ENCODE measurements at regions not wholly inside any gene's neighbourhood (a gene's known extent, or its start where the extent isn't known, plus 50 kb on each side); places are given as distances from the start of the nearest gene placed in this dataset.

DNA sequence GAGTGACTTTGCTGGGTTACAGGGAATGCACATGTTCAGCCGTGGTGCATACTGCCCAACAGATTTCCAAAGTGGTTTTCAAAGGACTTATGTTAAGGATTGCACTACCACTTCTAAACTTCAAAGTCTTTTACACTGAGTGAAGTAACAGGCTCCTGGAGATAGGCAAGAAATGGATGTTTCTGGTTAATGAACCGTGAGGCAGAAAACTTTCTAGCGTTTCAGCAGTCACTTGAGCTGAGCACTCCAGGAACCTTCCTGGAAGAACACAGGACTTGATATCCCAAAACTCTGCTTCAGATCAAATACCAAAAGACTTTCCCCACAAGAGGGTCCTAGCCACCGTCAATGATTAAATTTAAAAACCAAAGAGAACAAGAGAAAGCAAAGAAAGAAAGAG, 74.3 kb upstream of the ATP1A1 start:
- no peak for DNase-seq

DNA sequence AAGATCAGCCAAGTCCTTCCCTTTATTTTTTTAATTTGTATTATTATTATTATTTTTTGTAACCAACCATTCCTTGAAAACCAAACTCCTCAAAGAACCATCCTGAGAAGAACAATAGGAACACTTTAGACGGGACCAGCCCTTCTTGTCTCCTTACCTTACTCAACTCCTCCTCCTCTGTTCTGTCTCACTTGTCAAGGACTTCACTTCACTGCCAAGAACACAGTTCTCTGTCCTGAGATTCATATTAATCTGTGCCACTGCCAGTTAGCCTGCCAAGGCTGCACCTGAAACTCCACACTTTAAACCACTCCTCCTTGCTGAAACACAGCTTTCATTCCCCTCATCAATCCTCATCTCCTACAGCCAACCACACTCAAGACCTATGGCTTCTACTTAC, 73.8 kb upstream of the ATP1A1 start:
- DNase-seq = no peak

DNA sequence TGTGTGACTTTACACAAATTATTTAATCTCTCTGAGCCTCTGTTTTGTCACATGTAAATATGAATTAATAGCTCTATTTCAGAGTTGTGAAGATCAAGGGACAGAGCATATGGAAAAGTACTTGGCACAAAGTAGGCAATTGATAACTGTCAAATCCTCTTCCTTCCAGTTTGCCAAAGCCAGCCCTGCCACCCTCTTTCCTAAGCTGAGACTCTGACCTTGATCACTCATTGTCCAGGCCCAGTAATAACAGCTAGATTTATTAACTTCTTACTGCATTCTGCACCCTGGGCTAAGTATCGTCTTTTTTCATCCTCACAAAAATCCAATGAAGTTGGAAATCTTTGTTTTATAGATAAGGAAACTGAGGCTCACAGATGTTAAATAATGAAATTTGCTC, 70.8 kb upstream of the ATP1A1 start:
- no peak for DNase-seq

DNA sequence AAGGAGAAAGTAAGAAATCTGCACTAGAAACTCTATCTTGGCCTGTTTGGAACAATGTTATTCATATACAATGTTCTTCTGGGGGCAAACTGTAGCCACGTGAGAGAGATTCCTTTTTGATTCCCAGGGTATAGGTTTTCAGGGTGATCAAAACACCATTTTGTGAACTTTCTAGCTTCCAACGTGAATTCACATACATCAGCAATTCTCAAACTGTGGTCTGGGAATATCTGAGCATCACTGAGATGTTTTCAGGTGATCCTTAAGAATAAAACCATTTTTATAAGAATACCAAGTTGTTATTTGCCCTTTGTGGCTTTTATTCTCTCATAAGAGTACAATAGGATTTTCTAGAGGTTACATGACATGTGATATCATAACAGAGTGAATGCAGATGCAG, 66.9 kb upstream of the ATP1A1 start:
- DNase-seq = no peak

DNA sequence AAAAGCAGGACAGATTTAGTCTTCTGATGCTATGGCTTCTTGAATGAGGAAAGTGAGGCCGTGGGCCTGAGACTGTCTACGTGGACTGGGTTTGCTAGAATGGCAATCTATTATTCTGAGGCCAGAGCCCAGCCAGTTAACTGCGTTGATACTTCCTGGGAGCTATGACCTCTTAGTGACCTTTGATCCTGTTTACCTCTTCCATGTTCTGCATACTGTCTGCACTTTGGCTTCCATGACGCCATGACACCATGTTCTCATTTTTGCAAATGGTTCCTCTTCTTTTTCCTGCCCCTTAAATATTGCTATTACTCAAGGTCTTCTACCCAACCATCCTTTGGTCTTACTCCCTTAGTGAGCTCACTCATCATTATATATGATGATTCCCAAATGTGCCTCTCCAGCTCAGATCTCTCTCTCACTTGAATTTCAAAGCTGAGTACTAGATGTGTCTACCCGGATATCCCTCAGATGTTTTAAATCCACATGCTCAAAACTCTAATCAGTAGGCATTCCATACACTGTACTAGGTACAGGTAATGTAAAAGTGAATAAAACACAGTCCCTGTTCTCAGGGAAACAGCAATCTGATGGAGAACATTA, 66.1 kb upstream of the ATP1A1 start:
- no peak for DNase-seq

DNA sequence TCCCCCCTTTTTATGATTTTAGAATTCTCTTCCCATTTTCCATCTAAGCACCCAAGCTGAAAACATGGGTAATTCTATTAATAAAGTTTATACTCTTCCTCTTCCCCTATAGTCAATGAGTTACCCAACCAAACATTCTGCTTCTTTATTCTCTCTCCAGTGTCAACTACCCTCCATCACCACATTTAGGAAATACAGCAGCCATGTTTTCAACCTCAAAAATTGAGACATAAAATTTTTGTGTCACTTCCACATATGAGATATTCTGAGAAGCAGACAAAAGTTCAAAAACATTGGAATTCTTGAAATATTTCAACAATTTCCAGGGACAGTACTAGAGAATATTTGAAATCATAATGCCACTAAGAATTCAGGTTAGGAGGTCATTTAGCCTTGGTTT, 64.8 kb upstream of the ATP1A1 start:
- DNase-seq = no peak

DNA sequence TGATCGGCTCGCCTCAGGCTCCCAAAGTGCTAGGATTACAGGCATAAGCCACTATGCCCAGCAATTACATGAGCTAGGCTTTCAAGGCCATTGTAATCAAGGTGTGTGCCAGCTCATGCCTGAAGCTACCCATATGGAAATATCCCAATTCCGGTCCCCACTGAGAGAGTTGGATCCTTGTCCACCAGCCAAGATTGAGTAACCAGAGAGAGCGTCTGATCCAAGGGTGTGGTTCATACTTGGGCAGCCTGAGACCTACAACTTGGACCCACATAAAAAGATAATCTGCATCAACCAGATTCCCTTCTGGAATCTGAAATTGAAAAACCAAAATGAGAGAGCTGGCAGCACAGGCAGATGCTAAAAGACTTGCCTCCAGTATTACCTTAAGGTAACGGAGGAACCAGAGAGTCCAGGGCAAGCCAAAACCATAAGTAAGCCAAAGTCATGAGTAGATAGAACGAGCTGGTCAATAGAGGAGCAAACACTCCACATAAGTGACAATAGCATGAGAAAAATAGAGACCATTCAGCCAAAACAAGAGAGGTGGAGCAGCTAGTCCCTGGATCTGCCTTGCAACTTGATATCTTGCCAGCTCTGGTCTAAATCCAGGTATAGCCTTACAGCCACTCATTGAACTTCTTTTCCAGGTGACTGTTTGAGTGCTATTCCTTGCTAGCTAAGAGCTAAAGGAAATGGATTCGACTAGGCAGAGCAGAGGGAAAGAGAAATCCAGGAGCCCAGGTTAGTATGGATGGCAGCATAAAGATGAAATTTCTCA, 63.8 kb upstream of the ATP1A1 start:
- no peak for DNase-seq

DNA sequence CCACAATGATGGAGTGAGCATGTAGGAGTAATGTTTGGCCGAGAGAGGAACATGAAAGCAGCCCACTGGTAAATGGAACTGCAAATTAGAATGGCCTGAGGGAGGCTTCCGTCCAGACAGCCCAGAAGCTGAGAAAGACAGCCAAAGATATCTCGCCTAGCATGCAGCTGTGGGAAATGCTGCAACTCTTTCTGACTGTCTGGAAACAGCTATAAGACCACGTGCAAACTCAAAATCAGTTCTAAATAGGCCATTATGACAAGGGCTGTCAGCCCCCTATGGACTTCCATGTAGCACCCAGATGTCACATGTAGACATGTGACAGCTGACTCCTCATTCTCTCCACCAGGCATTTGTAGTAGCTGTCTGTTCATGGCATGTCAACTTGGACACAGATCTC, 62.9 kb upstream of the ATP1A1 start:
- no peak for DNase-seq

DNA sequence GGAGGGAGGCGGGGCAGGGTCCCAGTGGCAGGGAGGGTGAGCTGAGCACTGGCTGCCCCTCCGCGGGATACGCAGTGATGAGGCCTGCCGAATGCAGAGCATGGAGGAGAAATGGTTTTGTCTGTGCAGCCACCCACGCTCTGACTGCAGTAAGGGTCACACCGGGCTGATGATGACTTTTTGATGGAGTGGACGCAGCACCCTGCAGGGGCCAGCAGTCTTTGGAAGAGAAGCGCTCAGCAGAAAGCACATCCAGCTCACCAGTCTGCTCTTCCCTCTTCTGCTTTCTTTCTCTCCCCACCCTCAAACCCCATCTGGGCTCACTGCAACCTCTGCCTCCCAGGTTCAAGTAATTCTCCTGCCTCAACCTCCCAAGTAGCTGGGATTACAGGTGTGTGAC, 61.9 kb upstream of the ATP1A1 start:
- DNase-seq = no peak

DNA sequence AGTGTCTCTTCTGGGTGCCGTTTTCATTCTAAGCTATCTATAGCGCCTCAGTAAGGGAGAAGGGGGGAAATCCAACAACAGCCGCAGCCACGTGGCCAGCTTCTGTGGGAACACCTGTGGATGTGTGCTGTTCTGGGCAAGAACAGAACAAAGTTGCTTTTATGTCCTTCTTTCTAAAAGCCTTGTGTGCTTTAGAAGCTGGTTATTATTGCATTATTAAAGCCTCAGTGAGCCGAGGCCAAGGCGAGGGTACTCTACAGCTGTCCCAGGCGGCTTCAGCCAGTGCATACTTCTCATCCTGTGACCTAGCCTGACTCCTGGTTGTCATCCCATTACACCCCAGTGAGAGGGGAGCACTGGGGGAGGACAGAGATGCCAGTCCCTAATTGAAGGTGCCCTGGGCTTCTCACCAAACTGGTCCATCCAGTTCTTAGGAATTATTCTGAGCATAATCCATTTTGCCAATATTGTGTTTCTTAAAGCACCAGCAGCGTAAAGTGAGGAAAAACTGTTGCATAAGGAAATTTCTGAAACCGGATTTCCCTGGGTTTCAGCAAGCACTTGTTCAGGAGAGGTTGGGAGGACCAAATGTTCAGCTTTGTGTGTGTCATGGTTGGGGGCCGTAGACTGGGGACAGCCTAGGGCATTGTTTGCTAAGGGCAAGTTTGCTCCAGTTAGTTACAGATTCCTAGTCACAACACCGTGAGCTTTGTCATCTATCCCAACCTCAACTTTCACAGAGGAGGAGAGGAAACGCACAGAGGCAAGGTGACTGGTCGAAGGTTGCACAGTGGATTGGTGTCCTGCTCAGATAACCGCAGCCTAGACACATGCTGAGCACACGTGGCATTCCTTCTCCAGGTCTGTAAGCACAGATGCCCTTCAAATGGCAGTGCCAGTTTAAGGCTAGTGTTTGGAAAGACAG, 61.0 kb upstream of the ATP1A1 start:
- no peak for DNase-seq

DNA sequence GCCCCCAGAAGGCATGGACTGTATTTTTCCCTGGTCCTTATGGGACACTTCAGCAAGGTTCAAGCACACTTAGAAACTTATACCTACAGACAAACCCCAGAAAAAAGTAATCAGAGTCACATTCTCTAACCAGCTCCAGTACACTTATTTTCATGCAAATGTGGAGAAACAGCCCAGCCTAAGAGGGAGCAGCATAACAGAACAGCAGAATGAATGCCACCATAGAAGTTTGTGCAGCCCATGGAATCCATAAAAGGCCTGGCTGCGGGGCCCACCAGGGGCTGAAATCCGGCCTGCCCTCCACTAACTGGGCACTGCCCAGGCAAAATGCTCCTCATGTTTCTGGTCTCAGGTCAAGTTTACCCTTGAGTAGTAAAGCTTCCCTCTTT, 60.4 kb upstream of the ATP1A1 start:
- no peak for DNase-seq

DNA sequence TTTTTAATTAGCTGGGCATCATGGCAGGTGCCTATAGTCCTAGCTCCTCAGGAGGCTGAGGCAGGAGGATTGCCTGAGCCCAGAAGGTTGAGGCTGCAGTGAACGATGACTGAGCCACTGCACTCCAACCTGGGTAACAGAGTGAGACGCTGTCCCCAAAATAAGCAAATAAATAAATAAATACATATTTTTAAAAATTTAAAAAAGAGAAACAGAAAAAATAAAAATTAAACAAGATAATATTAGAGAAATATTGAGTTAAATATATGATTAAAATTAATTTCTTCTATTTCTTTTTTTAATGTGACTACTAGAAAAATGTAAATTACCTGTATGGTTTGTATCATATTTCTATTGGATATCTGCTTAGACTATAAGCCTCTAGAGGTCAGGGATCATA, 59.3 kb upstream of the ATP1A1 start:
- no peak for DNase-seq

DNA sequence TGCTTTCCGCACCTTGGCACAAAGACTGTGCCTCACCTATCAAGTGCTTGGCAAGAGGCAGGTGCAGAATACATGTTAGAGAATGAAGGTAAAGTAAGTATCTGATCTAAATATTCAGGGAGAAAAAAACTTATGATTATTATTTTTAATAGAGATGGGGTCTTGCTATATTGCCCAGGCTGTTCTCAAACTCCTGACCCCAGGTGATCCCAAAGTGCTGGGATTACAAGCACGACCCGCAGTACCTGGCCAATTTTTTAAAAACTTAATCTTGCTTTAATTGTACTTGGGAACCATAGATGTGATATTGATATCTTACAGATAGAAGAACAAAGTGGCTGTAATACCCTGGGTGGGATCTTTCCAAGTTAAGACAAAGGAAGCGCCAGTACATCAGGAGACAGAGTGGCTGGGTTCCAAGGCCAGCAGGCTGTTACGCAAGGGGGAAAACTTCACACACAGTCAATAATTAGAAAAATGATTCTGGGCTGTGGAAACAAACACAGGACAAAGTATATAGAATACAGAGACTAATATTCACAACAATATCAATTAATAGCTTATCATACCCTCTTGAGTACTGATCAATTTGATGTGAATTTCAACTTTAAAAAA, 58.6 kb upstream of the ATP1A1 start:
- DNase-seq = no peak

DNA sequence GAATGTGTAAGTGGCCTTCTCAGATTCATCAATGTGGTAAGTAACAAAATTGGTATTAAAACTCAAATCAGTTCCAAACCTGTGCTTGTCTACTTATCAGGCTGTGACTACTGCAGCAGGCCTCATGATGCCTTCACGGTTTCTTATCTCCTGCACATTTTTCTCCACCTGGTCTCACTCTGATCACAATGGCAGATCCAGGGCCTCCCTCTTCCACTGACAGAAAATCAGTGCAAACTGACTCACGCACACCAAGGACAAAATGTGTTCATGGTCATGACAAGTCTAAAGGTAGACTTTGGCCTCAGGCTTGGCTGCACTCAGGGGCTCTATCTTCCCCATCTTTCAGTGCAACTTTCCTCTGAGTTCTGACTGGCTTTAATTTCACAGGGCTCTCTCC, 56.7 kb upstream of the ATP1A1 start:
- no peak for DNase-seq

DNA sequence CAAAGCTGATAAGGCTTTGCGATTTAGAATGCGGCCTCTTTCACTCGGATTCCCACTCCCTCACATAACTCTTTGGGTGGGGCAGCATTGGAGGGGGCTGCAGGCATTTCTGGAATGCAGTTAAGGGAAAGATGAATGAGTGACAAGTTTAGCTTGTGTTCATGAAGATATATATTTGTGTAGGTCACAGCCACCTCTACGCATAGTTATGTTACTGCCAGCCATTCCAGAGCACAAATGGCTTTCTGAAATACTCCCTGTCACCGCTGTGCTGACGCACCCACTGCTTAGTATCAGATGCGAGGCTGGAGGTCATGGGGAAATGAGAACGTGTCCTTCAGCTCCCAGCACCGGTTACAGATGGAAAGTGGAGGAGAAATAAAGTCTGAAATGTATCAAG, 54.1 kb upstream of the ATP1A1 start:
- no peak for DNase-seq

DNA sequence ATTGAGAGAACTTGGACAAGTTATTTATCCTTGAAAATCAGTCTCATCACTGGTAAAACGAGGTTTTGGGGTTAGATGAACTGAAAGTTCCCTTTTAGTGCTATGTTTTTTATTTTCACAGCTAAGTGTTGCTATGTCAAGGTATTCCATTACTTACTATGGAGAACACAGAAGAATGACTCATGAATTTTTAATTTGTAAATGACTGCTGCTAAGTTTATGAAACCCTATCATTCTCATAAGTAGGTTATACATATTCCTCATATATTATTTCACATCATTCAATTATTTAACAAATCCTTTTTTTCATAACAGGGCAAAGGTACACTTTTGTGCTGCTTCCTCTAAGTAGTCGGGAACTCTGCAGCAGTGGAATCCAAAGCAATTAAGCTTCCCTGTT, 52.2 kb upstream of the ATP1A1 start:
- DNase-seq = no peak

DNA sequence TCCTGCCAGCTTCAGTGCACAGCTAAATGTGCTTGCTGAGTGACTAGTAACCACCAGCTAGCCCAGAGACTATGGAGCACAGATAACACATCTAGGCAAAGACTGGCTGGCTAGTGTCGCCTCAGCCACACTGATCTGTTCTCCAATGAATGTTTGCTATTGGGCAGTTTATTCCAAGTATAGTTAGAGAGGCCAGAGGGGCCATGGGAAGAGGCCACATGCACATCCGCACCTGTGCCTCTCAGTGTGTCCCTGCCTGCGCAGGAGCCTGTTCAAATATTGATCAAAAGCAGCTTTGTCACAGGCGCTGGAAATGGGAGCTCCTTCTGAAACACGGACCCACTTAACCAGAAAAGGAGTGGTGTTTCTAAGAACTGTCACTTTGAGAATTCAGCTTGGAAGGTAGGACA, 51.3 kb upstream of the ATP1A1 start:
- DNase-seq = no peak

DNA sequence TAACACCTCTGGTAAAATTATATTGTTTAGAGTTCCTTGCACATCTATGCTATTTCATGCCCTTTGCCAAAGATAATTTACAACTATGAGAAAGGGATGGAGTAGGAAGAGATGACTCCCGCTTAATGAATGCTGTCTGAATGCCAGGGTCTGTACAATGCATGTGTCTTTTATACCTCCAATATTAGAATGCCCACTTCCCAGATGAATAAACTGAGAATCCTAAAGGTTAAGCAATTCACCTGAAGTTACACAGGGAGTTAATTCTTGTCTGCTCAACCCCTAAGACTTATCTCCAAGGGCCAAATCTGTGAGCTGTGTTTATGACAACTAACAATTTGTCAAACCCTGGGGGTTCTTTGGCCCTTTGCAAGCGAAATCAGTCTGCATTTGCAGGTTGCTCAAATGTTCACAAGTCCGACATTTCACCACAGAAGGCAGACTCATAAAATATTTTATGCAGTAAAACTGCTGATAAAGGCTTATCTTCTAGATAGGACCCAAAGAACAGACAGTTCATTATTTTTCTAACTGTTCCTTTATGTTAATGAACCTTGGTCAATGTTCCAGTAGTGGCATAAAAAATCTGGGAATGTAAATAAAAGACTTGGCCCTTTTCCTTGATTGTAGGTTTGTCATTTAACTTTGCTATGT, 50.2 kb upstream of the ATP1A1 start:
- DNase-seq = no peak

All from activated CD4-positive, alpha-beta T cell treated with anti-CD3 and anti-CD28 coated beads, Interleukin-2, amount 50 U/mL, for 4 hours (primary cell).